ENCODE measurements at regions not wholly inside any gene's neighbourhood (a gene's known extent, or its start where the extent isn't known, plus 50 kb on each side); places are given as distances from the start of the nearest gene placed in this dataset.

DNA sequence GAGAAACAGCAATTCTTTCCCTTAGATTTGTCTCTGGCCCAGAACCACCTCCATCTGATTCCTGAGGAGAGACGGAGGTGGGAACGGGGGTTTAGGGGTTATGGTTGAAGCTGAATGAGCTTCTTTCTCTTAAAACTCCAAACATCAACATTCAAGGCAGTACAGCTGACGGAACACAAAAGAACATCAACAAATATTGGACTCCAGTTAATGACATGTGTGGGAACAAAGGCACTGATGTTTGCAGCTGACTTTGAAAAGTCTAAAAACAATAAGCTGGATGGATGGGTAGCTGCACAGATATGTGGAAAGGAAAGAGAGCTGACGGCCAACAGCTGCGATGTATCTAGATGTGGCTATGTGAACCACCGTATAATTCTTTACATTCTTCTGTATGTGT is 256.5 kb downstream of the SOD2 start:
- no peaks in the 10 kb centered on the region for H3K4me1 ChIP-seq (ENCODE audit: control insufficient read depth, extremely low read depth, insufficient read depth, low read length)
- no peaks in the 10 kb centered on the region for H4K20me1 ChIP-seq (ENCODE audit: control insufficient read depth, extremely low read depth, insufficient read depth, low read length)
- TF ChIP-seq, protein P1, sequence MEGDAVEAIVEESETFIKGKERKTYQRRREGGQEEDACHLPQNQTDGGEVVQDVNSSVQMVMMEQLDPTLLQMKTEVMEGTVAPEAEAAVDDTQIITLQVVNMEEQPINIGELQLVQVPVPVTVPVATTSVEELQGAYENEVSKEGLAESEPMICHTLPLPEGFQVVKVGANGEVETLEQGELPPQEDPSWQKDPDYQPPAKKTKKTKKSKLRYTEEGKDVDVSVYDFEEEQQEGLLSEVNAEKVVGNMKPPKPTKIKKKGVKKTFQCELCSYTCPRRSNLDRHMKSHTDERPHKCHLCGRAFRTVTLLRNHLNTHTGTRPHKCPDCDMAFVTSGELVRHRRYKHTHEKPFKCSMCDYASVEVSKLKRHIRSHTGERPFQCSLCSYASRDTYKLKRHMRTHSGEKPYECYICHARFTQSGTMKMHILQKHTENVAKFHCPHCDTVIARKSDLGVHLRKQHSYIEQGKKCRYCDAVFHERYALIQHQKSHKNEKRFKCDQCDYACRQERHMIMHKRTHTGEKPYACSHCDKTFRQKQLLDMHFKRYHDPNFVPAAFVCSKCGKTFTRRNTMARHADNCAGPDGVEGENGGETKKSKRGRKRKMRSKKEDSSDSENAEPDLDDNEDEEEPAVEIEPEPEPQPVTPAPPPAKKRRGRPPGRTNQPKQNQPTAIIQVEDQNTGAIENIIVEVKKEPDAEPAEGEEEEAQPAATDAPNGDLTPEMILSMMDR (optimal IDR thresholded peaks at IDR 0.05 in 1 of 3, IDR thresholded peaks at IDR 0.05 in 1 of 3, conservative IDR thresholded peaks at IDR 0.05 in 1 of 3; ENCODE audit: extremely low read depth in 1 of 3, insufficient read depth in 2 of 3, low read length in 3 of 3) = no peak
- TF ChIP-seq EZH2 (IDR thresholded peaks at IDR 0.05; ENCODE audit: low read length) = no peak
- H3K4me2 ChIP-seq (ENCODE audit: control insufficient read depth, extremely low read depth, insufficient read depth, low read depth, low read length) = no peak overlapping the region
- dilution Hi-C loops (cut with MboI; ENCODE audit: extremely low pct_ligation_motif_present, low sequenced_read_pairs) = no loop called here
- H3K36me3 ChIP-seq (ENCODE audit: control insufficient read depth in 2 of 2, extremely low read depth in 1 of 2, insufficient read depth in 2 of 2, low read length in 2 of 2) = no peaks in the 10 kb centered on the region
- H3K79me2 ChIP-seq (ENCODE audit: control insufficient read depth, insufficient read depth, low read length) = no peaks in the 10 kb centered on the region
- no peak overlapping the region for H3K9ac ChIP-seq (ENCODE audit: control insufficient read depth, extremely low read depth, insufficient read depth, low read length)
- H3K4me3 ChIP-seq (ENCODE audit: control insufficient read depth in 2 of 3, extremely low read depth in 1 of 3, insufficient read depth in 2 of 3, low read depth in 1 of 3, low read length in 3 of 3) = no peak overlapping the region
- no peaks in the 10 kb centered on the region for H3K27me3 ChIP-seq (ENCODE audit: control insufficient read depth, extremely low read depth, insufficient read depth, low read length)
- H3K9me3 ChIP-seq (ENCODE audit: control insufficient read depth, low read depth, low read length) = no peaks in the 10 kb centered on the region
- DNase-seq (ENCODE audit: low read depth, low spot score) (no peak), FAIRE-seq (no peak)
- no peaks in the 10 kb centered on the region for H3K9me1 ChIP-seq (ENCODE audit: control insufficient read depth, extremely low read depth, insufficient read depth, low read length)
- H2AFZ ChIP-seq (ENCODE audit: control insufficient read depth, low read length) = no peak overlapping the region
- H3K27ac ChIP-seq (ENCODE audit: control insufficient read depth, insufficient read depth, low read length) = no peak overlapping the region

DNA sequence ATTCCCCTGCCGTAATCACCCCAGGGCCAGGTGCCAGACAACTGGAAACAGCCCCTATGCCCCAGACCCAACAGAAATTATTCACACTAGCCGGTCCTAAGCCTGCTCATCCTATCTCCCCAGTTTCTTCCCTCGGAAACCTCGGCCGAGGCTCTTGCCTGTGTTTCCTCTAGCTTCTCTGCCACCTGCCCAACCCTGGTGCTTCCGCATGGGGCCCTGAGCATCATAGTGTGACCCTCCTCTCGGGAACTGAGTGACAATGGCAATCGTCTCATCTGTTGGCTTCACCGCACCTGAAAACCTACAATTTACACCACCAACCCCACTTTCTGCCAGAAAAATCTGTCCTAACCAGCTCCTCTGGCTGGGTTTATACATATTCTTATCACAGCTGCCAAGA is 257.3 kb downstream of the SOD2 start:
- Histone ChIP-seq H2AFZ (ENCODE audit: control insufficient read depth, low read length) (no peak overlapping the region), H3K4me1 (ENCODE audit: control insufficient read depth, extremely low read depth, insufficient read depth, low read length) (no peaks in the 10 kb centered on the region), H3K9me3 (ENCODE audit: control insufficient read depth, low read depth, low read length) (no peaks in the 10 kb centered on the region), H3K9ac (ENCODE audit: control insufficient read depth, extremely low read depth, insufficient read depth, low read length) (no peak overlapping the region), H4K20me1 (ENCODE audit: control insufficient read depth, extremely low read depth, insufficient read depth, low read length) (no peaks in the 10 kb centered on the region), H3K79me2 (ENCODE audit: control insufficient read depth, insufficient read depth, low read length) (no peaks in the 10 kb centered on the region), H3K9me1 (ENCODE audit: control insufficient read depth, extremely low read depth, insufficient read depth, low read length) (no peaks in the 10 kb centered on the region), H3K4me3 (ENCODE audit: control insufficient read depth in 2 of 3, extremely low read depth in 1 of 3, insufficient read depth in 2 of 3, low read depth in 1 of 3, low read length in 3 of 3) (no peak overlapping the region), H3K27me3 (ENCODE audit: control insufficient read depth, extremely low read depth, insufficient read depth, low read length) (no peaks in the 10 kb centered on the region), H3K36me3 (ENCODE audit: control insufficient read depth in 2 of 2, extremely low read depth in 1 of 2, insufficient read depth in 2 of 2, low read length in 2 of 2) (no peaks in the 10 kb centered on the region), H3K4me2 (ENCODE audit: control insufficient read depth, extremely low read depth, insufficient read depth, low read depth, low read length) (no peak overlapping the region), H3K27ac (ENCODE audit: control insufficient read depth, insufficient read depth, low read length) (no peak overlapping the region)
- FAIRE-seq (no peak), DNase-seq (ENCODE audit: low read depth, low spot score) (no peak)
- dilution Hi-C loops (cut with MboI; ENCODE audit: extremely low pct_ligation_motif_present, low sequenced_read_pairs) = no loop called here
- no peak for TF ChIP-seq EZH2 (IDR thresholded peaks at IDR 0.05; ENCODE audit: low read length)
- TF ChIP-seq, protein P1 (optimal IDR thresholded peaks at IDR 0.05 in 1 of 3, IDR thresholded peaks at IDR 0.05 in 1 of 3, conservative IDR thresholded peaks at IDR 0.05 in 1 of 3; ENCODE audit: extremely low read depth in 1 of 3, insufficient read depth in 2 of 3, low read length in 3 of 3) = no peak

Measured in keratinocyte (primary cell).